ENCODE measurements at regions not wholly inside any gene's neighbourhood (a gene's known extent, or its start where the extent isn't known, plus 50 kb on each side); places are given as distances from the start of the nearest gene placed in this dataset.
A peak's percentile ranks its signal among the peaks of the same experiment; 100 is the strongest.
"Not testable (repeated sequence)": the region's sequence is repeated elsewhere in the genome, so short reads cannot be mapped to it uniquely, and the experiment has no call there.

DNA sequence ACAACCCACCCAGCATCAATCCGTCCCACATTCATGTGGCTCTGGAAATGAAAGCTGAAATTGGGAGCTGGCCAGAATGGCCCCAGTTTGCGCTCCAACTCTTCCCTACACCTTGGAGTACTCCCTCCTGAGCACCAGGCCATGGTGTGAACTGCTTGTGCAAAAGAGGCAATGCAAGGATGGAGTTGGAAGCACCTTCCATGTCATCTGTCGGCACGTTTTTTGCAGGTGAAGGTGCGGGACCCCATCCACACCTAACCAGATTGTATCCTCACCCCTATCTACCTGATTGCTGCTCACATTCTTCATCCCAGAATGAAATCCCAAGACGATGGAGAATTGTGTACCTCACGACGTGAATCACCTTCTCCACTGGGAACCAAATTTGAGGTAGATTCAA lies 136.6 kb upstream of the WSB1 start:
- TF ChIP-seq, protein P1, sequence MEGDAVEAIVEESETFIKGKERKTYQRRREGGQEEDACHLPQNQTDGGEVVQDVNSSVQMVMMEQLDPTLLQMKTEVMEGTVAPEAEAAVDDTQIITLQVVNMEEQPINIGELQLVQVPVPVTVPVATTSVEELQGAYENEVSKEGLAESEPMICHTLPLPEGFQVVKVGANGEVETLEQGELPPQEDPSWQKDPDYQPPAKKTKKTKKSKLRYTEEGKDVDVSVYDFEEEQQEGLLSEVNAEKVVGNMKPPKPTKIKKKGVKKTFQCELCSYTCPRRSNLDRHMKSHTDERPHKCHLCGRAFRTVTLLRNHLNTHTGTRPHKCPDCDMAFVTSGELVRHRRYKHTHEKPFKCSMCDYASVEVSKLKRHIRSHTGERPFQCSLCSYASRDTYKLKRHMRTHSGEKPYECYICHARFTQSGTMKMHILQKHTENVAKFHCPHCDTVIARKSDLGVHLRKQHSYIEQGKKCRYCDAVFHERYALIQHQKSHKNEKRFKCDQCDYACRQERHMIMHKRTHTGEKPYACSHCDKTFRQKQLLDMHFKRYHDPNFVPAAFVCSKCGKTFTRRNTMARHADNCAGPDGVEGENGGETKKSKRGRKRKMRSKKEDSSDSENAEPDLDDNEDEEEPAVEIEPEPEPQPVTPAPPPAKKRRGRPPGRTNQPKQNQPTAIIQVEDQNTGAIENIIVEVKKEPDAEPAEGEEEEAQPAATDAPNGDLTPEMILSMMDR (IDR thresholded peaks at IDR 0.05; ENCODE audit: low read depth, low read length, missing control alignments) = no peak
- DNase-seq (ENCODE audit: low read depth) = no peak
- no peak overlapping the region for H3K4me3 ChIP-seq (ENCODE audit: low read depth, low read length)
- in situ Hi-C loops (cut with HindIII; ENCODE audit: low sequenced_read_pairs) = no loop called here

- no peak for DNase-seq (ENCODE audit: low read depth)
- TF ChIP-seq, protein P1 (IDR thresholded peaks at IDR 0.05; ENCODE audit: low read depth, low read length, missing control alignments) = no peak
- no peak overlapping the region for H3K4me3 ChIP-seq (ENCODE audit: low read depth, low read length)
- in situ Hi-C loops (cut with HindIII; ENCODE audit: low sequenced_read_pairs) = no loop called here
Observed at GRCh38 chr17:27157898-27158297, 136.0 kb upstream of the WSB1 start.

- TF ChIP-seq, protein P1 (IDR thresholded peaks at IDR 0.05; ENCODE audit: low read depth, low read length, missing control alignments) = no peak
- in situ Hi-C loops (cut with HindIII; ENCODE audit: low sequenced_read_pairs) = no loop called here
- DNase-seq (ENCODE audit: low read depth) = no peak
- H3K4me3 ChIP-seq (ENCODE audit: low read depth, low read length) = no peak overlapping the region
Observed at GRCh38 chr17:27158382-27158781, 135.5 kb upstream of the WSB1 start.

DNA sequence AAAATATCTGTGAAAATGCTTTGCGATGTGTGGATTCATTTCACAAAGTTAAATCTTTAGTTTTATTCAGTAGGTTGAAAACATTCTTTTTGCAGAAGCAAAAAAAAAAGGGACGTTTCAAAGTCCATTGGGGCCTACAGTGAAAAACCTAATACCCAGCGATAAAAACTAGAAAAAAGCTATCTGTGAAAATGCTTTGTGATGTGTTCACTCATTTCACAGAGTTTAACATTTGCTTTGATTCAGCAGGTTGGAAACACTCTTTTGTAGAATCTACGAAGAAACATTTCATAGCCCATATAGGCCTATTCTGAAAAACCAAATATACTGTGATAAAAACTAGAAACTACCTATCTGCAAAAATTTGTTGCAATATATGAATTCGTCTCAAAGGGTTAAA lies 113.6 kb upstream of the WSB1 start:
- in situ Hi-C loops (cut with HindIII; ENCODE audit: low sequenced_read_pairs) = no loop called here
- TF ChIP-seq, protein P1 (IDR thresholded peaks at IDR 0.05; ENCODE audit: low read depth, low read length, missing control alignments) = no peak
- no peak overlapping the region for H3K4me3 ChIP-seq (ENCODE audit: low read depth, low read length)
- DNase-seq (ENCODE audit: low read depth) = no peak

- DNase-seq (ENCODE audit: low read depth); H3K4me3 ChIP-seq (ENCODE audit: low read depth, low read length); in situ Hi-C loops (cut with HindIII; ENCODE audit: low sequenced_read_pairs): not testable (repeated sequence)
Observed at GRCh38 chr17:27181379-27181925, 112.5 kb upstream of the WSB1 start.

DNA sequence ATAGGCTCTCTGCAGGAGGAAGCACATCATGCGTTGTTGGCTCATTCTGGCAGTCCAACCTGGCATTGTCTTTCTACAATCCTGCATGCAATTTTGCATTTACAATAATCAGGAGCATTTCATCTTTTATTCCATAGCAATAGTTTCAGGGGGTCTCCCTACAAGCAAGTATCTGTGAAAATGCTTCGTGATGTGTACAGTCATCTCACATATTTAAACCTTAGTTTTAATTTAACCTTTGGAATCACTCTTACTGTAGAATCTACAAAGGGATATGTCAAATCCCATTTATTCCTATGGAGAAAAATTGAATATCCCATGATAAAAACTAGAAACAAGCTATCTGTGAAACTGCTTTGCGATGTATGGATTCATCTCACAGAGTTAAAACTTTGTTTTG lies 112.0 kb upstream of the WSB1 start:
- TF ChIP-seq, protein P1 (IDR thresholded peaks at IDR 0.05; ENCODE audit: low read depth, low read length, missing control alignments) = no peak
- no peak for DNase-seq (ENCODE audit: low read depth)
- H3K4me3 ChIP-seq (ENCODE audit: low read depth, low read length) = no peak overlapping the region
- in situ Hi-C loops (cut with HindIII; ENCODE audit: low sequenced_read_pairs) = no loop called here

DNA sequence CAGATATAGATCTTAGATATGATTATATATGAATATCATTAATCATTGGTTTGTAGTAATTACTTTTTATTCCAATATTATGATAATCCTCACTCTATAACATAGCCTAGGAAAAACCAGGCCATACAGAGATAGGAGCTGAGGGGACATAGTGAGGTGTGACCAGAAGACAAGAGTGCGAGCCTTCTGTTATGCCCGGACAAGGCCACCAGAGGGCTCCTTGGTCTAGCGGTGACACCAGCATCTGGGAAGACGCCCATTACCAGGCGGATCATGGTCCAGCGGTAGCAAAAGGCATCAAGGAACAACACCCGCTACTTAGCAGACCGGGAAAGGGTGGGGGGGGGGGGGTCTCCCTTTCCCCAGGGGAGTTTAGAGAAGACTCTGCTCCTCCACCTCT lies 96.4 kb upstream of the WSB1 start:
- in situ Hi-C loops (cut with HindIII; ENCODE audit: low sequenced_read_pairs); H3K4me3 ChIP-seq (ENCODE audit: low read depth, low read length); DNase-seq (ENCODE audit: low read depth): not testable (repeated sequence)
- TF ChIP-seq, protein P1 (IDR thresholded peaks at IDR 0.05; ENCODE audit: low read depth, low read length, missing control alignments) = peak; percentile 46
